Ovary (tissue), 7 donors: ENCODE measurements at regions not wholly inside any gene's neighbourhood (a gene's known extent, or its start where the extent isn't known, plus 50 kb on each side); places are given as distances from the start of the nearest gene placed in this dataset.
"Not testable (repeated sequence)": the region's sequence is repeated elsewhere in the genome, so short reads cannot be mapped to it uniquely, and the experiment has no call there.

Experiments
- DNase-seq, 5 donors: peaks; one replicate each; pipeline ENCODE4 v3.0.0-alpha.2; 2019 to 2020
- H3K27ac ChIP-seq, 2 donors: fragments of 200-600 bp; one replicate each; pipeline versions ENCODE4 v1.5.1 to v1.8.0; 2019 to 2022
- H3K27me3 ChIP-seq: fragments of 200-600 bp; one replicate; pipeline ENCODE4 v1.8.0; 2022
- H3K36me3 ChIP-seq: fragments of 200-600 bp; sonication (generic); one replicate; pipeline ENCODE4 v1.5.1; 2019
- H3K4me1 ChIP-seq: one replicate; pipeline ENCODE4 v1.8.1; 2013; ENCODE audit warnings: mild to moderate bottlenecking, moderate library complexity; ENCODE audit not compliant: insufficient read depth
- H3K4me3 ChIP-seq: fragments of 200-600 bp; sonication (generic); one replicate; pipeline ENCODE4 v1.5.1; 2017
- H3K9me3 ChIP-seq, 2 donors: fragments of 200-600 bp in 1 of 2; sonication (generic) in 1 of 2; one replicate each; pipeline versions ENCODE4 v1.5.1 to v1.8.1; 2013 to 2019; ENCODE audit warnings: mild to moderate bottlenecking in 1 of 2, moderate library complexity in 1 of 2
- CTCF ChIP-seq, 3 donors: fragments of 450-650 bp in 2 of 3; fragments of 200-600 bp in 1 of 3; IDR thresholded peaks; one replicate each; pipeline versions ENCODE4 v1.5.1 to v1.8.0; 2016 to 2022; ENCODE audit warnings: antibody characterized with exemption in 3 of 3, mild to moderate bottlenecking in 1 of 3
- EP300 ChIP-seq: sonication (generic); formaldehyde crosslinking; IDR thresholded peaks from one replicate; pipeline ENCODE4 v1.6.1; 2017; ENCODE audit warnings: antibody characterized with exemption
- POLR2A ChIP-seq: fragments of 450-650 bp; IDR thresholded peaks from one replicate; pipeline ENCODE4 v1.6.1; 2017; ENCODE audit warnings: antibody characterized with exemption, mild to moderate bottlenecking, moderate library complexity
- WGBS, 3 donors: extraction: QIAGEN DNeasy Blood & Tissue Kit in 1 of 3; methylation state at CpG; one replicate each; pipeline versions ENCODE4 v1.1.5 to v1.1.7; 2013 to 2017; 5-methylcytosine and 5-hydroxymethylcytosine counted together
- intact Hi-C, 4 donors: fragments of 100-400 bp; cut with DNase I; formaldehyde crosslinking; loops; one replicate each; pipeline versions ENCODE4 v1.11.0 to v1.15.1; 2022 to 2023
- donor health status: DM: no; HTN: no; CAD: no; lungs with moderate emphysema.
- donor health status: DM: no; HTN: no; CAD: no.
- donor health status: Bipolar disorder and iron deficiency.
- donor health status: DM: no; HTN: no; CAD: no.
- donor health status: DM: yes; HTN: yes; CAD: no.

GRCh38 chr9:96108691-96109380, 193.1 kb downstream of the HSD17B3 start:
- Histone ChIP-seq H3K4me1 (peaks cover 1% of the 10 kb centered on the region), H3K9me3 (no peaks in the 10 kb centered on the region), H3K4me3 (no peak overlapping the region), H3K27me3 (no peaks in the 10 kb centered on the region), H3K27ac (no peak overlapping the region), H3K36me3 (no peaks in the 10 kb centered on the region)
- TF ChIP-seq EP300 (no peak), CTCF (IDR thresholded peaks at IDR 0.05) (no peak), POLR2A (no peak)
- DNase-seq, result no peak
- intact Hi-C loops, result no loop called here
- 87 to 91% (median 88%) methylated on average over 8 of the region's 8 CpGs for WGBS, 3 donors

GRCh38 chr9:96107436-96107835, 194.5 kb downstream of the HSD17B3 start:
- DNase-seq, result no peak
- no peak for TF ChIP-seq CTCF (IDR thresholded peaks at IDR 0.05)
- no peak for TF ChIP-seq EP300
- TF ChIP-seq POLR2A, result no peak
- Histone ChIP-seq H3K9me3 (no peaks in the 10 kb centered on the region), H3K4me3 (no peak overlapping the region), H3K27me3 (no peaks in the 10 kb centered on the region), H3K27ac (no peak overlapping the region), H3K36me3 (no peaks in the 10 kb centered on the region), H3K4me1 (peaks cover 1% of the 10 kb centered on the region)
- intact Hi-C loops, result no loop called here
- WGBS, 3 donors, result 73 to 86% (median 78%) methylated on average over 2 of the region's 2 CpGs

- Histone ChIP-seq H3K36me3 (no peaks in the 10 kb centered on the region), H3K27ac (no peak overlapping the region), H3K27me3 (no peaks in the 10 kb centered on the region), H3K4me1 (no peaks in the 10 kb centered on the region), H3K4me3 (no peak overlapping the region), H3K9me3 (no peaks in the 10 kb centered on the region)
- intact Hi-C loops, result no loop called here
- DNase-seq, result no peak
- TF ChIP-seq CTCF (IDR thresholded peaks at IDR 0.05), result no peak
- no peak for TF ChIP-seq EP300
- no peak for TF ChIP-seq POLR2A
- WGBS, 3 donors, result 52 to 61% (median 60%) methylated on average over 12 of the region's 12 CpGs
Observed at GRCh38 chr9:96100385-96101300, 201.3 kb downstream of the HSD17B3 start.

GRCh38 chr9:96090630-96091029, 211.3 kb downstream of the HSD17B3 start:
- DNase-seq, H3K9me3 ChIP-seq, H3K27ac ChIP-seq, H3K27me3 ChIP-seq, H3K4me1 ChIP-seq, intact Hi-C loops, H3K36me3 ChIP-seq, H3K4me3 ChIP-seq: not testable (repeated sequence)
- WGBS, 3 donors, result 80 to 88% (median 82%) methylated on average over 2 of the region's 2 CpGs
